ENCODE measurements at regions not wholly inside any gene's neighbourhood (a gene's known extent, or its start where the extent isn't known, plus 50 kb on each side); places are given as distances from the start of the nearest gene placed in this dataset.
"Not testable (repeated sequence)": the region's sequence is repeated elsewhere in the genome, so short reads cannot be mapped to it uniquely, and the experiment has no call there.

- DNase-seq (ENCODE audit: low read depth), result no peak
Measured at GRCh38 chr17:79560527-79560926, 50.3 kb downstream of the RBFOX3 start.

- DNase-seq (ENCODE audit: low read depth), result no peak
Measured at GRCh38 chr17:79559111-79559887, 51.6 kb downstream of the RBFOX3 start.

GRCh38 chr17:79558091-79558900 lies 52.6 kb downstream of the RBFOX3 start:
- DNase-seq (ENCODE audit: low read depth), result no peak

GRCh38 chr17:79557276-79558090 lies 53.4 kb downstream of the RBFOX3 start:
- no peak for DNase-seq (ENCODE audit: low read depth)

- DNase-seq (ENCODE audit: low read depth), result no peak
Measured at GRCh38 chr17:79556271-79556670, 54.6 kb downstream of the RBFOX3 start.

- DNase-seq (ENCODE audit: low read depth), result no peak
Measured at GRCh38 chr17:79555543-79555942, 55.3 kb downstream of the RBFOX3 start.

- DNase-seq (ENCODE audit: low read depth), result not testable (repeated sequence)
Measured at GRCh38 chr17:79554346-79554745, 56.5 kb downstream of the RBFOX3 start.

GRCh38 chr17:79552824-79553223 lies 58.0 kb downstream of the RBFOX3 start:
- DNase-seq (ENCODE audit: low read depth), result no peak

- DNase-seq (ENCODE audit: low read depth), result no peak
Measured at GRCh38 chr17:79552405-79552804, 58.4 kb downstream of the RBFOX3 start.

GRCh38 chr17:79549141-79549915 lies 61.5 kb downstream of the RBFOX3 start:
- DNase-seq (ENCODE audit: low read depth), result no peak

GRCh38 chr17:79548116-79548515 lies 62.7 kb downstream of the RBFOX3 start:
- no peak for DNase-seq (ENCODE audit: low read depth)

- no peak for DNase-seq (ENCODE audit: low read depth)
Measured at GRCh38 chr17:79547586-79547985, 63.3 kb downstream of the RBFOX3 start.

GRCh38 chr17:79547171-79547570 lies 63.7 kb downstream of the RBFOX3 start:
- not testable (repeated sequence) for DNase-seq (ENCODE audit: low read depth)

- no peak for DNase-seq (ENCODE audit: low read depth)
Measured at GRCh38 chr17:79546386-79546785, 64.5 kb downstream of the RBFOX3 start.

GRCh38 chr17:79545251-79546005 lies 65.4 kb downstream of the RBFOX3 start:
- no peak for DNase-seq (ENCODE audit: low read depth)

GRCh38 chr17:79544142-79544914 lies 66.5 kb downstream of the RBFOX3 start:
- DNase-seq (ENCODE audit: low read depth), result no peak

GRCh38 chr17:79543531-79543930 lies 67.3 kb downstream of the RBFOX3 start:
- DNase-seq (ENCODE audit: low read depth), result no peak

- DNase-seq (ENCODE audit: low read depth), result no peak
Measured at GRCh38 chr17:79542718-79543117, 68.1 kb downstream of the RBFOX3 start.

GRCh38 chr17:79541056-79541850 lies 69.6 kb downstream of the RBFOX3 start:
- no peak for DNase-seq (ENCODE audit: low read depth)

Measured in EH (cell line).